NCI-H1436 treated with DMSO at 0.1 percent for 48 hours (cell line): ENCODE measurements at regions not wholly inside any gene's neighbourhood (a gene's known extent, or its start where the extent isn't known, plus 50 kb on each side); places are given as distances from the start of the nearest gene placed in this dataset.

ENCODE experiments used
- DNase-seq: peaks from one replicate; lab custom pipeline; 2025; lab: John Stamatoyannopoulos, UW

DNA sequence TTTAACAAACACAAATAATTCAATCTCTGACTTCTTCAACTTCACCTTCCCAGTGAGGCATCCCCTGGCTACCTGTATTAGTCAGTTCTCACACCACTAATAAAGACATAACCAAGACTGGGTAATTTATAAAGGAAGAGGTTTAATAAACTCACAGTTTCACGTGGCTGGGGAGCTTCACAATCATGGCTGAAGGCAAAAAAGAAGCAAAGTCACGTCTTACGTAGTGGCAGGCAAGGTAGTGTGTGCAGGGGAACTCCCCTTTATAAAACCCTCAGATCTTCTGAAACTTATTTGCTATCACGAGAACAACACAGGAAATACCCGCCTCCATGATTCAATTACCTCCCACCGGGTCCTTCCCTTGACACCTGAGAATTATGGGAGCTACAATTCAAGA is 478.5 kb downstream of the ADGRL2 start:
- no peak for DNase-seq

DNA sequence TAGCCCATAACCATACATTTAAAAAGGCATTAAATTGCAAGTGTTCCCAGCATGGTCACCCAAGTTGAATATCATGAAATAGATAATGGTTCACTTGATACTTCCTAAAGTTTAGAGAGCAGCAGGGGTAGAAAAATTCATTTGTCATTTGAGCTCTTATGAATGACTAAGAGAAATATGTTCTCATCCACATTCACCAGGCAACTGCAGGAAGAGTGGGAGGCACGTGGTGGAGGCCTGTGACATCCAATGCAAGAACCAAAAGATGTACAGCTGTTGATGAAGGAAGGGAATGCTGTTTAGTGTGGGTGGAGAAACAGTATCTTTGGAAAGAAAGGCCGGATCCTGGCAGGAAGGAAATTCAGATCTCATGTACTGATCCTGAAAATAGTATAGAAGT is 473.1 kb downstream of the ADGRL2 start:
- DNase-seq: no peak

DNA sequence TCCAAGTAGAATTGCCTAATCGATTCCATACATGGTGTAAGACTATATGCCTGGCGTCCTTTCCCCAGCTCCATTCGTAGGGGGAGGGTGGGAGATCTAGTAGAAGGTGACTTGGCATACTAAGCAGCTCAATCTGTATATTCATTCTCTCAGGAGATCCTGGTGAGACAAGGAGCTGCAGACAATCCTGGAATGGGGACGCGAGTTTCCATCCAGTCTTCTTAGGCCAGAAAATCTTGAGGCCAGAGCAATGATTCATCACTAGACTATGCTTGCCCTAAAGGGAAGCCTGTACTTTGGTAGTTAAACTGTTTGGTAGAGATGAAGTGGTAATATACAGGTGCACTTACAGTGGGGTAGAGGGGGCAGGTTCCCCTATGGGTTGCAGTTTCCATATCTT is 468.7 kb downstream of the ADGRL2 start:
- no peak for DNase-seq

DNA sequence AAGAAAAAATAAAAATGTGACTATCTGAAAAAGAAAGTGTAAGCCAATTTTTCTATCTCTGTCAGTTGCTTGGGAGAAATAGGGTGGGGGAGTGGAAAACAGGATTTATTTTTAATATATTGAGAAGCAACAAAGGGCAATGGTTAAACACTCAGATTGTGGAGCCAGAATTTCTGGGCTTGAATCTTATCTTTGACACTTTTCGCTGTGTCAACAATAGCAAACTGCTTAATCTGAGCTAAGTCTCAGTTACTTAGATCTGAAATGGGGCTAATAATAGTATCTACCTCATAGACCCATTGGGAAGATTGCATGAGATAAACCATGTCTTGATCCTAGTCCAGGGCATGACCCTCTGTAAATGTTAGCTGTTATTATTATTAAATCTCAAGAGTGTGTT is 468.1 kb downstream of the ADGRL2 start:
- no peak for DNase-seq

DNA sequence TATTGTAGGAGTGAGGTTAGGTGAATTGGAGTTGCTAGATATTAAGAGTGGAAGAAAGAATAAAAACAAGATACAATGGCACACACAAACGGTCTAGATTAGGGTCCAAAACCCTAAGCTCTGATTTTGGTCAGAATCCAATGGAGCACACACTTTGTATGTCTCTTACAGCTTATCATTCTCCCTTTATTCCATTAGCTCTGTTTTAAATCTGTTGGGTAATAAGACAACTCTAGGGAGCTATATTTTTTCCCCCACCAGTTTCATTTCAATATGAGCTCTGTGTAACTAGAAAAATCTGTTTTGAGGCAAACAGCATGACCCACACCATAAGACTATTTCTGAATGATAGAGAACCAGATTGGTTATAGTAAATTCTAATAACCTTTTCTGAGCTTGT is 465.6 kb downstream of the ADGRL2 start:
- DNase-seq: no peak

DNA sequence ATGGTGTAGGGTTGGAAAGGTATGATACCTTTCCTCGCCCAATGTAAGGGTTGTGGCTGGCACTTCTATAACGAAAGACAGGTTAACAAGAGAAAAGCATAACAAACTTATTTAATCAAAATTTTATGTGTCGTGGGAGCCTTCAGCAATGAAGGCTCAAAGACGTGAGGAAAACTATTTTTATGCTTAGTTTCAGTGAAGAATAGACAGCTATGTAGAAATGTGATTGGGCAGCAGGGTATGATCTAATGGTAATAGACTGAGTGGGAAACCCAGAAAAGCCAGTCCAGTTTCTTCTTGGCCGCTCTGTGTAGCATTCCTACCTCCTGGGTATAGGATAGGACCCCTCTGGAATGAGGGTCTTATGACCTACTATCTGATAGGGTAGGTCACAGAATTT is 464.7 kb downstream of the ADGRL2 start:
- no peak for DNase-seq

DNA sequence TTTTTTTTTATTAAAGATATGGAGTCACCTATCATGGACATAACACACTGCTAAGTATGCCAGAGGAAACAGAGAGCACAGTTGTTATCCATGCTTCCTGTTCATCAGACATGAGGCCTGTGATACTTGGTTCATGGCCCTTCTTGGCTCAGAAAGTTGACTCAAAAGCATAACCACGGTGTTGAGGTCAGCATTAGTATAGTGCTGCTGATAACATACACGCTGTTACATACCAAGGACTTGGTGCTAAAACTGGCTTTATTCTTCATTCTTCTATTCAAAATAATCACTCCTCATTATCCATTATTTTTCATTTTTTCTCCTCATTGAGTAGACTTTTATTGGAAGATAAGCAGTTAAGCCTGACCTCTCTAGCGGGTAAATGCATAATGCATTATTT is 464.1 kb downstream of the ADGRL2 start:
- DNase-seq: no peak

DNA sequence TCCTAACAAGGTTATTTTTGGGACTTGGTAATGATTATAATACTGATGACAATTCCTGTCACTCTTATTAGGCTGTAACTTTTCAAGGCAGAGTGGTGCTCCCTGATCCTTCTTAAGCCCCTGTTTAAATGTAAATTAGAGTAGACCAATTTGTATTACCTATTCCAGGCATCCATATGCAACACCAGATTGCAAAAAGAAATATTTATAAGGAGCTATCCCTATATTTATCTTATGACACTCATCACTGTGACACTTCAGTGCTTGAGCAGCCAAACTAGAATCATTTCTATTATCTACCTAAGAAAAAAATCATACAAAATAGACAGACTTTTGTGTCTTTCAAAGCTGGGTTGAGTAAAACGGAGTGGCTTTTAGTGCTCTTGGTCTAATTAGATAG is 462.7 kb downstream of the ADGRL2 start:
- DNase-seq: no peak

DNA sequence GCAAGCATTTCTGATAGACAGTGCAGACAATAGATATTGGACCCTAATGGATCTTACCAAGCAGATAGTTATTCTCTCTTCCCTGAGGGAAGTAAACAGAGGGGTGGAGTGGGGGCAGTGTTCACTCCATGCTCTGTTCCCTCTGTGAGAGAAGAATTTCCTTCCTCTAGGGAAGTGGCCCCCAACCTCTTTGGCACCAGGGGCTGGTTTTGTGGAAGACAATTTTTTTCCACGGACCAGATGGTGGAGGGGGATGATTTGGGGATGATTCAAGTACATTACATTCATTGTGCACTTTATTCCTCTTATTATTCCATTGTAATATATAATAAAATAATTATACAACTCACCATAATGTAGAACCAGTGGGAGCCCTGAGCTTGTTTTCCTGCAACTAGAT is 459.9 kb downstream of the ADGRL2 start:
- no peak for DNase-seq

DNA sequence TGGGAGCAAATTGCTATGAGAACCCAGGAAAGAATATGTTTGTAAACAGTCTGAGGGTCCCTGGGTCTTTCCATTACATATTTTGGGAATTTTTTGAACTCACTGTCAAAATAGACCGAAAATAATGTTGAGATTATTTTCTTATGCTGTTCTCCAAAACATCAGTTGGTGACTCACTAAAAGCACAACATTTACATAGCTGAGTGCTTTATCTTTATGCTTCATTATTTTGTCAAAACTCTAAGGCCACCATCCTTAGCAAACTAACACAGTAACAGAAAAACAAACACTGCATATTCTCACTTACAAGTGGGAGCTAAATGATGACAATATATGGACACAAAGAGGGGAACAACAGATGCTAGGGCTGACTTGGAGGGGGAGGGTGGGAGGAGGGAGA is 459.3 kb downstream of the ADGRL2 start:
- no peak for DNase-seq

DNA sequence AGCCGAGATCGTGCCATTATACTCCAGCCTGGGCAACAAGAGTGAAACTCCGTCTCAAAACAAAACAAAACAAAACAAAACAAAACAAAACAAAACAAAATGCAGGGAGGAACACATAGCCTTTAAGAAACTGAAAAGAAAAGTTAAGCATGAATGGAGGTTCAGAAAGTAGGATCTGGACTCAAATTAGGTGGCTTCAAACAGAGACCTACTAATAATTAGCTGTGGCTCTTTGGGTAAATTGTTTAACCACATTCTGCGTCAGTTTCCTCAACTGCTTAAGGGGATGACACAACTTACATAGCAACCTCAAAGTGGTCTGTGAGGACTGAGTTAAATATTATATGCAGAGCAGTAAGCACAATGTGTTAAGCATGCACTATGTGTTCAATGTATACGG is 458.2 kb downstream of the ADGRL2 start:
- DNase-seq: no peak

DNA sequence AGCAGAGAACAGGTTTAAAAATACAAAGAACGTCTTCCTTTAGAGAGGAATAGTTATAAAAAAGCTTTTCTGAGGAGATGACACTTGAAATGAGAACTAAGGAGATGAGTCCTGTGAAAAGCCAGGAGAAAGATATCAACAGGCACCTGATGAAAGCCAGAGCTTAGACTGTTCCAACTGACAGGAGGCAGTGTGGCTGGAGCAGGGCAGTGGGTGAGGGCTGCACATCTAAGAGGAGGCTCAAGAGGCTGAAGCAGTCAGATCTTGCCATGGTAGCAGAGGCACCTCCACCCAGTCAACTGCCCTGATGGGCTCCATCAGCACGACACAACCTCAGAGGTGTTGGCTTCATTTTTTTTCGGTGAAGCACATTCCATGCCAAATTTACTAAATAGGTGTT is 445.3 kb downstream of the ADGRL2 start:
- no peak for DNase-seq

DNA sequence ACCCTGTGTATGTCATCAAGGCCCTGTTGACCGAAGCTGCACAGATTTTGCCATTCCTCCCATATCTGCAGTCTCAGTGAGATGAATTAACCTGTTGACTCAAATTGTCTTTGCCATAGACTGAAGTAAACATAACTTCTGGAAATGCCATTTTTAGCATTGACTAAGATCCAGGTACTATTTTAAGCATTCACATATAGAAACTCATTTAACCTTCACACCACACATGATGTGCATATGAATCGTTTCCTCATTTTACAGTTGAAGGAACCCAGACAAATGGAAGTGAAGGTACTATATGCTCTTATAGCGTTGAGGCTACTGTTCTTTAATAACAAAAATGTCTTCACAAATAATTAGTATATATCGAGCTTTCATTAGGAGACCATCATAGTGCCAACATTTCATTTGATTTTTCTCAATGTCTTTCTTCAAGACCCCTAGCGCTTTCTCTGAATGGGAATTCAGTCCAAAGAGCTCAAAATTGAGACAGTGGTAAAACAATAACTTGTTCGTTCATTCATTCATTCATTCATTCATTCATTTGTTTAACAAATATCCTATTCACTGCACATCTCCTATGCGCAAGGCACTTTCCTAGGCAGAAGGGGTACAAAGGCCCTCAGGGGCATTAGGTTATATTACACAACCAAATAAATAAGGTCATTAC is 444.7 kb downstream of the ADGRL2 start:
- DNase-seq: no peak

DNA sequence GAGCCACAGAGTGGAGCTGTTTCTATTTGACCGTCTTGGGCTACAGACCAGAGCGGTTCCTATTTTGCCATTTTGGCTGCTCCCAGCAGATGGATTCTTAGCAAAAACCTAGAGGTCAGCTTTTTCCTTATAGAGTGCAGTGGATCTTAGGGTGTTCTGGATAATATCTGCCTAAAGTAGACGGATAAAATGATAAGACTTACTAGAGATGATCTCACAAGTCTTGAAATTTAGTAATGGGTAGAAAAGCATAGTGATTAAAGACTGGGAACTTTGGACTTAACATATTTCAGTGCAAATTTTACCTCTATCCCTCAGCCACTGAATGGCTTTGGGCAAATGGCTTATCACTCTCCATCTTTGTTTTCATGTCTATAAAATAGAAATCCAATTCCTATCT is 439.8 kb downstream of the ADGRL2 start:
- DNase-seq: no peak

DNA sequence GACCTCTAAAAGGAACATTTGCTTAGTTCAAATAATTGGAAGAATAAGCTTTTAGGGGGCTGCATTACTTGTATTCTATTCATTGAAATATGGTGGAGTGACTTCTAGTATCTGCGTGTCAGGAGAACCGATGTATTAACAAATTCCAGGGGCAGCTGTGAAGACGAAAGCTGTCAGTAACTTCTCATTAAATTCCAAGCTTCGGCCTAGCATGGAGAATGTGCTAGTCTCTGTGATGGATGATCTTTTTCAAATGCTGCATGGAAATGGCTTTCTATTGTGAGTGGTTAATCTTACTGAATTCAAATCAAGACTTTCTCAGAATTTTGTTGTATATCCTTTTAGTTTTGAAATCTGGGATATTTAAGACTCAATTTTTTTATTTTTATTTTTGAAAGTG is 429.9 kb downstream of the ADGRL2 start:
- DNase-seq: no peak

DNA sequence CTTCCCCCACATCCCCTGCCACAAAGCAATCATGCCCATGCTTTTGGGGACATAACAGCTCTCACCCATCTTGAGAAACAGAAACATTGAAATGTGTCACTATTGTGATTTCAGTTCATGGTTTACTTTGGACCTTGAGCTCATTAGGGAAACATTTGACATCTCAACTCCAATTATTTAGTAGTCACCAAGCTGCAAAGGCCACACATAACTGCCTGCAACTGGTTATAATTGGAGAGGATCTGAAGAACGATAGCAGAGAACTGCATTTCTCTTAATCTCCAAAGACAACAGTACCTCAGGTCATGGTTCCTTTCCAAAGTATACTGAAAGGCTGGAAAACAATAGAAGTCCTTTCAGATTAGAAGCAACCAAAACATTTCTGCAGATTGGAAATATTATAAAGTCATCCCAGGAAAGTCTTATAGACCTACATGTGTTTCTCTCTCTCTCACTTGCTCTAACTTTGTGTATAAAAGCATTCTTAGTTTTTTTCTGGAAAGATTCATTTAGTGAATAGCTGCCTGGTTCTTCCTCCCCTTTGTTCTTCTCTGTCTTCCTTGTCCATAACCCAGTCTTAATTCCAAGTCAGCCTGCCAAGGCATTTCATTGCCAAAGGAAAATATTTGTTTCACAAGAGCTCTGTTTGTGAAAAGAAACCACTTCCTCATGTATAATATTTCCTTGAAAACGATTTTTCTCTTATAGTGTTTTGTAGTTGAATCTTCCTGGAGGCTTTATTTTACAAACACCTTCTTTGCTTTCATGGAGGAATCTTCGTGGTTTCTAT is 426.8 kb downstream of the ADGRL2 start:
- DNase-seq: no peak

DNA sequence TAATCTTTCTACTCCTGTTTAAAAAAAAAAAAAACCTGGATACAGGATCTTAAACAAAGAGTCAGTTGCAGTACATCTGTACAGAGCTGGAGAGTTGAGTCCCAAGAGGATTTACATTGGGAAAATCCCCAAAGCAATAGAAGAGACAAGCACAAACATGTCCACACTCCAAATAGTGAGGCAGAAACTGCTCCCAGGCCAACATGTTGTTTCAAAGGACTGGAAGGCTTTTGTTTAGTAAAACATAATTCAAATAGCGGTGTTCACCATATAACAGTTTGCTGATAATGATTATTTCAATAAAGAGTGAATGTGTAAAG is 425.4 kb downstream of the ADGRL2 start:
- DNase-seq: peak; percentile 34

DNA sequence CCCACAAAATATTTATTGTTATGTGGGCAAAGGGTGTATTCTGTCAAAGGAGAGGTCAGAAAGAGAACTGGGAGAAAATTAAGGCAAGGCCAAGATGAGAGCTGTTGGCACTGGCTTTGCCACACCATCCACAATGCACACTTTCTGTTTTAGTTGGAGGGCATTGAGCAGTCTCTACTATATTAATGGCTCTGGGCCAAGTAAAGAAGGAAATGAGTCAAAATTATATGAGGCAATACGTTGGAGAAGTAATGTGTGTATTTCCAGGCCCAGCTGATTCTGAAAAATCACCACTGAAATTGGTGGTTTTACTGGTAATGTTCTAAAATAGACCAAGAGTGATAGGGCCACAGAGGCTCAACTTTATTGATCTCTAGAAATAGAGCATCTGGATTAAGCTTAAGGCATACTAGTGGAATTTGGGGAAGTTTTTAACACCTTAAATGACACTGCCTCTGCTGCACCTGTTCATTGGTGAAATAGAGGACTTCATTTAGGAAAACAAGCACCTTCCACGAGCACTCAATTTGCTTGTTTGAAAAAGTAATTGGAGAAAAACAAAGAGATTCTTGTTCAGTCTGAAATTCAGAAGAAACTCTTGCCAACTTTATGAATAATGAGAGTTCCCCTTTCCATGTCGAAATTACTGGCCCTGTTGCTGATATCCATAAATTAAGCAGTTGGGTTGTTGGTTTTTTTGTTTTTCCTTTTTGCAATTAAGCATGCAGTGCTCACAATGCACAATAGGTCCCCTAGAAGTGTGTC is 424.9 kb downstream of the ADGRL2 start:
- DNase-seq: peak; percentile 18

DNA sequence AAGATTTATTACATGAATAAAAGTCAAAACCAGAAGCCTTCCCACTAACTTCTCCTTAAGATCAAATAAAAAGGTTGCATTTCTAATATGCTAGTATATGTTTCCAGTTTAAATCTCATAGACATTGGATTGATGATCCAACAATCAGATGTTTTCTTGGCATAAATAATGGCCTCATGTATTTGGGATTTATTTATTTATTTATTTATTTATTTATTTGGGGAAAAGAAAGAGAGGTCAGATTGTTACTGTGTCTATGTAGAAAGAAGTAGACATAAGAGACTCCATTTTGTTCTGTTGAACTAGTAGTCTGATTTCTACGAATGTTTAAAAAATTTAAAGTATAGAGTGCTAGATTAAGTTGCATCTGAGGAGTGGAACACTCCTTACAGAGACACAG is 422.4 kb downstream of the ADGRL2 start:
- no peak for DNase-seq

DNA sequence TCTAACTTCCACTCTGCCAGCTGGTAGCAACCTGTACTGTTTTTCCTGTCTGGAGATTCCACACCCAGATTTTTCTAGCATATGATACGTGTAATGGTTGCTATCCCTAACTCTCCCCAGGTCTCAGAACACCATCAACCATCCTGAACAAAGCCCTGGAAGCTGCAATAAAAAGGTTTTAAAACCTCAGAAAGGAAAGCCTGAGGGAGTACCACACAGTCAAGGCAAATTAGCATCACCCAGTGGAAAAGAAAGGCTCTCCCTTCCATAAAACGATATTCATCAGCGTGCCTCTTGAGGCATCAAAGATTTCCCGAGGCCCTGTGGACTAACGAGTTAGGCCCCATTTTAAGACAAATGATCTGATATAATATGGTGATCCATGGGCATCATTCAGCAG is 421.0 kb downstream of the ADGRL2 start:
- no peak for DNase-seq

DNA sequence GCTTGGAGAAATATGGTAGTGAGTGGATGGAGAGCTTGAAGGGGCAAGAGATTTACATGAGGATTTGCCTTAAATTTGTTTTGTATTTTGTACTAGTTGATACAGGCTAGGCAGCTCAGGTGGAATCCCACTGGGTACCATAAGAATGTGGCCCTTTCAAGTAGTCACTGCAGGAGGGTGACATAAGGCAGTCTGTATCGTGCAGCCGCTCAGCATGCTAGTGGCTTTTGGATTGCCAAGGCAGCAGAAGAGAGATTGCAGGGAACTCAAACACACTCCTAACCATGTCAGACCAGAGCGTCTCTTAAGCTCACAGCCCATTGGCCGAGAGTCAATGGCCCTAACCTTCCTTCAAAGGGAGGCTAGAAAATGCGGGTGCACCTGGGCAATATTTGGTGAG is 420.0 kb downstream of the ADGRL2 start:
- no peak for DNase-seq

DNA sequence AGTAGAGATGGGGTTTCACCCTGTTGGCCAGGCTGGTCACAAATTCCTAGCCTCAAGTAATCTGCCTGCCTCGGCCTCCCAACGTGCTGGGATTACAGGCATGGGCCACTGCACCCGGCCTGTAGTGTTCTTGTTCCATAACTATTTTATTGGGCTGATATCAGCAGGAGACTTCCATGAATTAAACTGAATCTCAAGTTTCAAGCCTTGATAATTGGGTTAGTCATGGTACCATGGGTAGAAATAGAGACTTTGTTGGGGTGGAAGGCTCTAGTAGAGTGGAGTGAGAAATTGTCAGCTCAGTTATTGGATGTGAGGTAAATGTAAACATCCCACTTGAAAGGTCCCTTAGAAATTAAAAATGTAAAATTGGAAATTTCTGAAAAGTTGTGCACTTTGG is 419.1 kb downstream of the ADGRL2 start:
- no peak for DNase-seq

DNA sequence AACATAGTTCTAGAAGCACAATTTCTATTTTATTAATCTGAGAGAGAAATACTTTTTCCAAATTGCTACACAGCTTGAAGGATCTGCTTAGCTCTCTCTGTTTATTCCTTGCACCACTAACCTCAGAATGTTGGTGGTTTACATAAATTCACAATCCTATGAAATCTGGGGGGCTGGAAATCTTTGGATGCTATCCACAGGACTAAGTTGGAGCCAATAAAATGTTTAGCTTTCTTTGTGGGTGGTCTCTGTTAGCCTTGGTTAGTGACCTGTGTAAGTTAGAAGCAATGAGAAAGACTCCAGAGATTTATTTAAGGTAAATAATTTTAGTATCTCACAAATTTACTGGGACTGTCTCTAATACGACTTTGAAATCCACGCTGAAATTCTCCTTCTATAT is 418.1 kb downstream of the ADGRL2 start:
- no peak for DNase-seq

DNA sequence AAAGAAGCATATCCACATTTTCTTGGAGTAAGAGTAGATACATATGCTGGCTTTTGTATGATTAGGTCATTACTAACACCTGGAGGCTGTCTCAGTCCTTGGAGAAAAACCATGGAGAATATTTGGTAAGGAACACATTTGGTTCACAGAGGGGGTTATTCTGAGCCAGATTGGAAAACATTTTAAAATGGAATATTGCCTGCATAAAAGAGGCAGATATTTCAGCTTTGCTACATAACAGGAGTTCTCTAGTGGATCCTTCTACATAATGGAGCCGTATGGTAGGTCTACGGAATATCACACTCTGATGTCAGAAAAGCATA is 415.1 kb downstream of the ADGRL2 start:
- no peak for DNase-seq
